ENCODE measurements at regions not wholly inside any gene's neighbourhood (a gene's known extent, or its start where the extent isn't known, plus 50 kb on each side); places are given as distances from the start of the nearest gene placed in this dataset.
"Not testable (repeated sequence)": the region's sequence is repeated elsewhere in the genome, so short reads cannot be mapped to it uniquely, and the experiment has no call there.

GRCh38 chr5:42089705-42090104 is 164.6 kb downstream of the FBXO4 start:
- DNase-seq: no peak

- no peak for DNase-seq
Measured at GRCh38 chr5:42090162-42090561, 165.1 kb downstream of the FBXO4 start.

GRCh38 chr5:42099846-42100245 is 174.8 kb downstream of the FBXO4 start:
- DNase-seq: not testable (repeated sequence)

- no peak for DNase-seq
Measured at GRCh38 chr5:42108468-42108867, 183.4 kb downstream of the FBXO4 start.

- DNase-seq: no peak
Measured at GRCh38 chr5:42109006-42109572, 184.0 kb downstream of the FBXO4 start.

GRCh38 chr5:42115721-42116120 is 190.6 kb downstream of the FBXO4 start:
- DNase-seq: not testable (repeated sequence)

GRCh38 chr5:42120070-42120469 is 195.0 kb downstream of the FBXO4 start:
- DNase-seq: no peak

- DNase-seq: no peak
Measured at GRCh38 chr5:42121401-42121800, 196.3 kb downstream of the FBXO4 start.

GRCh38 chr5:42131081-42131480 is 206.0 kb downstream of the FBXO4 start:
- no peak for DNase-seq

- no peak for DNase-seq
Measured at GRCh38 chr5:42143361-42143760, 218.3 kb downstream of the FBXO4 start.

GRCh38 chr5:42148813-42149212 is 223.7 kb downstream of the FBXO4 start:
- no peak for DNase-seq

- no peak for DNase-seq
Measured at GRCh38 chr5:42157215-42157614, 232.1 kb downstream of the FBXO4 start.

- DNase-seq: no peak
Measured at GRCh38 chr5:42163083-42163482, 238.0 kb downstream of the FBXO4 start.

- DNase-seq: no peak
Measured at GRCh38 chr5:42168091-42168670, 243.1 kb downstream of the FBXO4 start.

- not testable (repeated sequence) for DNase-seq
Measured at GRCh38 chr5:42176118-42176517, 247.1 kb upstream of the GHR start.

GRCh38 chr5:42179843-42180242 is 243.4 kb upstream of the GHR start:
- not testable (repeated sequence) for DNase-seq

- DNase-seq: no peak
Measured at GRCh38 chr5:42216904-42217303, 206.3 kb upstream of the GHR start.

GRCh38 chr5:42217791-42218190 is 205.4 kb upstream of the GHR start:
- DNase-seq: no peak

GRCh38 chr5:42225009-42225408 is 198.2 kb upstream of the GHR start:
- DNase-seq: no peak

GRCh38 chr5:42228279-42228678 is 195.0 kb upstream of the GHR start:
- DNase-seq: no peak

- no peak for DNase-seq
Measured at GRCh38 chr5:42230839-42231238, 192.4 kb upstream of the GHR start.

GRCh38 chr5:42235241-42235640 is 188.0 kb upstream of the GHR start:
- DNase-seq: no peak

- no peak for DNase-seq
Measured at GRCh38 chr5:42235837-42236236, 187.4 kb upstream of the GHR start.

- DNase-seq: no peak
Measured at GRCh38 chr5:42241636-42242035, 181.6 kb upstream of the GHR start.

- no peak for DNase-seq
Measured at GRCh38 chr5:42242210-42242609, 181.0 kb upstream of the GHR start.

Measured in GDM1 (cell line).